SIG-M5 treated with dmso at 0.1 percent for 504 hours (cell line): ENCODE measurements at regions not wholly inside any gene's neighbourhood (a gene's known extent, or its start where the extent isn't known, plus 50 kb on each side); places are given as distances from the start of the nearest gene placed in this dataset.

Source experiments
- DNase-seq: peaks from one replicate; lab custom pipeline; 2025; ENCODE audit not compliant: unreplicated experiment; lab: John Stamatoyannopoulos, UW

DNA sequence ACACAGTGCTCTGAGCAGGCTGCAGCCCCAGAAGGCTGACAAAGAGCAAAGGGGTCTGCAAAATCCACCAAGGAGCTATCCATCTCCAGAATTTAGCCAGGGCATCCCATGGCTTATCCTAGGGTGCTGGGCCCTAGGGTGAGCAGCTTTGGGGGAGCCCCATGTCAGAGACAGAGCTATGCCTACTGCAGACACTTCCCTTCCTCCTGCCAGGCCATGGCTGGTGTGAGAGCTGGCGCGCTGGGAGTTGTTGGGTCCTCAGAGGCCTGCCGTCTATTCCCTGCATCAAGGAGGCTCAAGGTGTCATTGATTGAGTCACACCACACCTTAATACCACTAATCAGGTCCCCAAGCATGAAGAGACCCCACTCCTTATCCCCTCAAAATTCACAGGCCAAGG is 85.3 kb upstream of the TP53I11 start:
- DNase-seq = no peak

DNA sequence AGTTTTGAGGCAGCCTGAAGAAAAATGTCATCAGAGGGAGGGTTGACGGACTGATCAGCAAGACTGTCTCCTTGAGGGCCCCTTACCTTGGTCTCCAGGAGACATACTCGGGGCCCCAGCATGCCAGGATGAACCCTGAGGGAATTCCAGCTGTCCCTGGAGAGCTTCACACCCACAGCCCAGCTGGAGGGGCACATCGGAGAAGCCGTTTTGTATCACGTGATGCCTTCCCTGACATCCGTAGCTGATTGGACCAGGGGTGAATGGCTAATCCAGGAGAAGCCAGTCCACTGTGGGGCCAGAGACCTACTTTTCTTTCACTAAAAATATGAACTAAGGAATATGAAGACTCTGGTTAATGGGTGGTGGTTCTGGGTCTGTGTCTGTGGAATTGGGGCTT is 86.0 kb upstream of the TP53I11 start:
- DNase-seq = no peak

DNA sequence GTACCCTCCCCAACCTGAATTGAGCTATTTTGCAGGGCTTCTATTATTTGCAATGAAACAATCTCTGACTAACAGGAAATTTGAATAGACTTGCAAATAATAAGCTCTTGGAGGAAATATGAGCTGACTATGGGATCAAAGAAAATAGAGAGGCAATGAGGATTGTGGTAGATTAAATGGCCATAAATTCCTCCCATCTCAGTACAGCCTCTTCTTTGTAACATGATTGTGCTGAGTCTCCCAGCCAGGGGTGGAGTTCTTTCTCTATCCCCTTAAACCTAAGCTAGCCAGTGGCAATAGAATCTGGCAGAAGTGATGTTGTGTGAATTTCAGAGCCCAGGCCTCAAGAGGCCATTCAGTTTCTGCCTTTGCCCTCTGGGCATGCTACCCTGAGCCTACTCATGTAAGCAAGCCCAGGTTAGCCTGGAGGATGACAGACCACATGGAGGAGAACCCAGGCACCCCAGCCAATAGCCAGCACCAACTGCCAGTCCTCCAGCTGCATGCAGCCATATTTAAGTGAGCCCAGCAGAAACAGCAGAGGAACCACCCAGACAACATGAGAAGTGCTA is 86.8 kb upstream of the TP53I11 start:
- no peak for DNase-seq

- no peak for DNase-seq
These were observed 88.2 kb upstream of the TP53I11 start for GRCh38 chr11:45038923-45039322.

- no peak for DNase-seq
These were observed 90.9 kb upstream of the TP53I11 start for GRCh38 chr11:45041596-45041995.

GRCh38 chr11:45042560-45042959 is 91.9 kb upstream of the TP53I11 start:
- DNase-seq = no peak

GRCh38 chr11:45043755-45044475 is 93.2 kb upstream of the TP53I11 start:
- DNase-seq = no peak

DNA sequence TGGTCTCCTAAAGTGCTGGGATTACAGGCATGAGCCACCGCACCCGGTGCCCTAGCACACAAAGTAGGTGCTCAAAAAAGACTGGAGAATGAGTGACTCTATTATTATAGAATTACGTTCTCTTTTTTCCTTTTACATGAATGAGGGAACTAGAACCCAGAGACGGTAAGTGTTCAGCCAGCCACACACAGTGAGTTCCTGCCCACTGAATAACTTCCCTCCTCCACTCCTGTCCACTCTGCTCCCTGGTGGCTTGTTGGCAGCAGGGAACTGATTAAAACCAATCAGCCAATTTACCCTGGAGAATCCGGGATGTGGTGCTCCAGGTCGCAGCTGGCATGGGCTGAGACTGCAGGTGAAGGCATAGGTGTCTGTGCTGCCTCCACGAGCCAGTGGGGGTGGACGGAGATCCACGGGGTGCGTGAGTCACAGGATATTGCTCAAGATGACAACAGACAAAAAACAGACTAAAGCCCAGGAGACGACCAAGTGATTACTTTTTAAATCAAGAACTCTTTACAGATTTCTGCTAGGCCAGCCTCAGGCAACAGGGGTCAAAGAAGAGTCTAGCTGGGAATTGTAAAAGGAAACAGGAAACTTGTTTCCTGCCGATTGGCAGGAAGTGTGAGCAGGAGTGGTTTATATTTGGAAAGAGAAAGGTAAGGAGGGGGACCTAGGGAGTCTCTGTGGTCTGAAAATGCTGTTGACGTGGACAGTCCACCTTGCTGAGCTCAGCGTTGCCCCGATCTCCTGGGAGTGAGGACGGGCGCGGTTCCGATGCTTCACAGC is 95.2 kb upstream of the TP53I11 start:
- DNase-seq = peak; percentile 17

DNA sequence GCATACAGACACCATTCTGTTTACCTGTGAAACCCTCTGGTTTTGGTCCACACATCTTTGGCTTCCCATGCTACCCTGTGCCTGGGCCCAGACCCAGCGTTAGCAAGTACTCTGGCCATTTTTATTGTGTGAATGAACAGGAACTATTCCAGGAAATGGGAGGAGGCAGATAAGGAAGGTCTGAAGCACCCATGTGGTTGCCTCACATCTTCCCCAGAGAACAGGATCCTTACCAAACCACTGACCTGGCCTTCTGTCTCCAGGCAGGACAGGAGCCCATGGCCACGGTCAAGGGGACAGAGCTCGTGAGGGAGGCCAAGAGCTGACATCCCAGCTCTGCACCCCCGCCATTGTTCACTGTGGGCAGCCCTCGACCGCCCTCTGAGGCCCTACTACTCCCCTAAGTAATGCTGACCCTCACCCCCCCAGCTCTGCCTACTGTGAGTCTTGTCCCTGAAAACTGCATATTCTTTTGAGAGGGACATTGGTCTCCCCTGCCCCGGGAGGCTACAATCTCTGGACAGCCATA is 97.7 kb upstream of the TP53I11 start:
- DNase-seq = no peak

DNA sequence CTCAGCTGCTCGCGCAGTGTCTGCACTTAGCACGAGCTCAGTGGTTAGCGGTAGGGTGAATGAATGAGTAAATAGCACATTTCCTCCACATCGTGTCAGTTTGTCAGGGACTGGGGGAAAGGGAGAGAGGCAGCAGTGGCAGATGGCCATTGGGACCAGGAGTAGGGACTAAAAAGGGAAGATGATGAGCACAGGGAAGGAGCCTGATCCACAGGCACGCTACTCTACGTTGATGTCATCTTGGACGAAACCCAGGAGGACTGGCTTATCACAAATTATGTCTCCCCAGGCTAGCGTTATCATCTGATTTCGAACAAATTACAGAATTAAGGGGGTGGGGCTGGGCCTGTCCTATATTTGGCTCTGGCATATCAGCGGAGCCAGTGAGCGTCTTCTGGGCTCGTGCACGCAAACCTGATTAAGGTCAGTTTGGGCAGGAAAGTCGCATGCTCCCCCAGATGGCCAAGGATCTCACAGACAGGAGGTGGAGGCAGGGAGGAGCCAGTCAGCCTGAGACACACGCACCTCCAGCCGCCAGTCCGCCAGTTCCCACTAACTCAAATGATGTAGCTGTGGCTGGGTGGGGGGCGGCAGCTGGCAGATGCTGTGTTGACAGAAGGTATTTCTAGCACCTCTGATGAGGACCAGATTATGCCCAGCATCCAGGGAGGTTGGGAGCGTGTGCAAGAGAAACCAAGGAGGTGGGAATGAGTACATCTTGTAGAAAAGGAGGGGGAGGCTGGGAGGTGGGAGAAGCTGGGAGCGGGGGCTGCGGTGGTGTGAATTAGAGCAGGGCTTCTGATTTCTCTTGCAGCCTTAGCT is 97.4 kb upstream of the PRDM11 start:
- no peak for DNase-seq

GRCh38 chr11:45050111-45050510 is 96.3 kb upstream of the PRDM11 start:
- DNase-seq = no peak

GRCh38 chr11:45051621-45052020 is 94.8 kb upstream of the PRDM11 start:
- no peak for DNase-seq

- no peak for DNase-seq
These were observed 94.1 kb upstream of the PRDM11 start for GRCh38 chr11:45052361-45052760.

DNA sequence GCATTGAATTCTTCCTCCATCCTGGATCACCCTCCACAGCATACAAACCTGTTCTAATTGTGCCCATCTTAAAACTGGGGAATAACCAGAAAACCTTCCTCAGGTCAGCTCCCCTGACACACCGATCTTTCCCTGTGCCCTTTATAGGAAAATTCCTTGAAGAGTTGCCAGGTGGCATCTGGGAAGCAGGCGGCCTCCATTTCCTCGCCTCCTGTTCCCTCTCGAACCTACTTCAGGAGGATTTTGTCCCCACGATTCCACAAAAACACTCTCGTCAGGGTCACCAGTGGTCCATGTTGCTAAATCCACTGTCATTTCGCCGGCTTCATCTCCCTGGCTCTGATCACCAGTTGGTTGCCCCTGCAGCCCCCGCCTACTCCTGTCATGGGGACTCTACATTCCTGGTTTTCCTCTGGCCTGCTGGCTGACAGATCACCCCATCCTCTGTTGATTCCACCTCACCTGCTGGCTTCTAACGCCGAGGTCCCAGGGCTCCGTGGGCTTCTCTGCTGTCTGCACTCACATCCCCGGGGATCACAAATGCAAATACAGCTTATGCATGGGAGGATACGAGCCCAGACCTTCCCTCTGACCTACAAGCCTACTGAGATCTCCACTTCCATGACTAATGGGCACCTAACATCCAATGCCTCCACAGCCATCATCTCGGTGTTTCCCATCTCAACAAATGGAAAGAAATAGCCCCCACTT is 92.5 kb upstream of the PRDM11 start:
- no peak for DNase-seq

DNA sequence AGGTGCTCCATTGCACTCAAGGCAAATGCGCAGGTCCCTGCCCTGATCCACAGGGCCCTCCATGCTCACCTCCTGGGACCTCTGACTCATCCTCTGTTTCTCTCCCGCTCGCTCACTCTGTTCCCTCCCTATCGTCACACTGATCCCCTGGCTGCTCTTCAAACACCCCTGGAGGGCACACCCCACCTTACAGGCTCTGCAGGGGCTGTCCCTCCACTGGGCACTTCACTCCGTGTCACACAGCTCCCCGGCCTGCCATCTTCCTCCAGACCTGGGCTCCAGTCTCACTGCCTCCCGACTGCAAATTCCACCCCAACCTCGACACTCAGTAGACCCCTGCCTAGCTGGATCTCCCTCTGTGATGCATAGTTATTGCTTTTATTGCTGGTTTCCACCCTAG is 91.5 kb upstream of the PRDM11 start:
- DNase-seq = no peak

- no peak for DNase-seq
These were observed 89.9 kb upstream of the PRDM11 start for GRCh38 chr11:45056529-45056928.

DNA sequence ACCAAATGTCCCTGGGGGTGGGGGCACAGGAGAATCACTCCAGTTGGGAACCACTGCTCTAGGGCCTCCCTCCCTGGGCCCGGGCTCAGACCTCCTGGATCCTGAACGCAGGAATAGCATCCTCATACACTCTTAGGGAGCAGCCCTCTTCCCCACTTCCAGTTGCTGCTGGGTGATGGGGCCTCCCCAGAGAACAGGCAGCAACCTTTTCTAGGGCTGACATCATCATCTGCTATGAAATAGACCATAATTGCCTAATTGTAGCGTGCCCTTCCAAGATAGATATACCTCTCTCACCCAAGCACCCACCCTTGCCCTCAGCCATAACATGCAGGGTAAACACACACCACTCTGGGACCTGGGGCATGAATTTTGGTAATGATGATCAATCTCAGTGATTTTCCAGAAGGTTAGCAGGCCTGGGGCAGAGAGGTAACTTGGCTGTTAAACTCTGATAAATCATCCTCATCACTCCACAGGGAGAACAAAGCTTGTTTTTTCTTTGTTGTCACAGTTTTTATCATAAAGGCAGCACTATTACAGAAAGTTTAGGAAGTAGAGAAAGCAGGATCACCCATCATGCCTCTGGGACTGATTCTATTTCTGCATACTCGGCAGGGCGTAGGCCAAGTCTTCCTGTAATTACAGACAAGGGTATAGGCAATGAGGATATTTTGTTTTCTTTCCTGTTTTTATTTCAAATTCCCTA is 88.3 kb upstream of the PRDM11 start:
- no peak for DNase-seq

DNA sequence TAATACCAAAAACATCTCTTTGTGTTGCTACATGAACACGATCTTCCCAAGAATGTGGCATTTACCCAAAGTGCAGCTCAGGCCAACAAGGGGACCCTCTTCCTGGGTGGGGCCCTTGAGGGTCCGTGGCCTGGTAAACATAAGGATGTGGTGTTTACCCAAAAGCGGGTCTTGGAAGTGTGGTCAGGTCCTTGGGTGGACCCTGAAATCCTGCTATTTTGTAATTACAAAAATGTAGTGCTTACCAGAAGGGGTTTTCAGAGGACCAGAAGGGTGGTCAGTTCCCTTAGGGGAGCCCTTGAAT is 87.8 kb upstream of the PRDM11 start:
- no peak for DNase-seq

DNA sequence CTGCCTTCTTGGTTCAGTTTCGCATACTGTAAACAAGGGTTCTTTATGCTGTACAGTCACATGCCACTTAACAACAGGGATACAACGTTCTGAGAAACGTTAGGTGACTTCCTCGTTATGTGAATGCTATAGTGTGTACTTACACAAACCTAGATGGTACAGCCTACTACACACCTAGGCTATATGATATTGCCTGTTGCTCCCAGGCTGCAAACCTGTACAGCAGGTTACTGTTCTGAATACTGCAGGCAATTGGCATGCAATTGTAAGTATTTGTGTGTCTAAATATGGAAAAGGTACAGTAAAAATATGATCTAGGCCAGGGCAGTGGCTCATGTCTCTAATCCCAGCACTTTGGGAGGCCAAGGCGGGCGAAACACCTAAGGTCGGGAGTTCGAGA is 85.7 kb upstream of the PRDM11 start:
- no peak for DNase-seq

DNA sequence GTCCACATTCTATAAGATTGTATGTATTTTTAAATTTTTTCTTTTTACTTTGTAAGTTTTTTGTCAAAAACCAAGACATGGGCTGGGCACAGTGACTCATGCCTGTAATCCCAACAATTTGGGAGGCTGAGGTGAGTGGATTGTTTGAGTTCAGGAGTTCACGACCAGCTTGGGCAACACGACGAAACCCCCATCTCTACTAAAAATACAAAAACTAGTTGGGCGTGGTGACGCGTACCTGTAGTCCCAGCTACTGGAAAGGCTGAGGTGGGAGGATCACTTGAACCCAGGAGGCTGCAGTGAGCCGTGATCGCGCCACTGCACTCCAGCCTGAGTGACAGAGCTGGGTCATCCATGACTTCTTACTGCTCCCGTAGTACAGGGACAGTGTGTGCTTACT is 84.8 kb upstream of the PRDM11 start:
- DNase-seq = no peak
